ENCODE measurements at regions not wholly inside any gene's neighbourhood (a gene's known extent, or its start where the extent isn't known, plus 50 kb on each side); places are given as distances from the start of the nearest gene placed in this dataset.

GRCh38 chr10:91683975-91684374 lies 51.1 kb upstream of the PPP1R3C start:
- ChIA-PET POLR2A (no interaction called here), CTCF (no interaction called here)
- Mint-ChIP-seq H3K36me3 (ENCODE audit: low read depth) (no peaks in the 10 kb centered on the region), H3K4me1 (no peaks in the 10 kb centered on the region), H3K4me3 (no peak overlapping the region), H3K27me3 (no peaks in the 10 kb centered on the region), H3K27ac (no peak overlapping the region), H3K9me3 (no peaks in the 10 kb centered on the region)
- no peak for DNase-seq

DNA sequence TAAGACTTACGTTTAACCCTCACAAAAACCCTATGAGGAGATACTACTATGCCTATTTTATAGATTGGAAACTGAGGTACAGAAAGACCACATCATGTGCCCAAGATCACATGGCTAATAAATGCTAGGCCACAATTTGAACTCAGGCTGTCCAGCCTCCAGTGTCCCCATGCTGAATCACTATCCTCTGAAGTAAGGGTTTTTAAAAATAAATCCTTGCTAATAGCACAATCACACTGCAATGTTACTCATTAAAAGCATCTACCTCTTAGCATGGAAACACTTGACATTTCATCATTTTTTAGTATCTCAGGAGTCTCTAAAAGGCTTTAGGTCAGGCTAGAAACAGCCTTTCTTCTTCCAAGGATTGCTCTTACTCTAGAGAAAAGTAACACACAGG lies 50.0 kb upstream of the PPP1R3C start:
- ChIA-PET POLR2A (no interaction called here), CTCF (no interaction called here)
- Mint-ChIP-seq H3K27ac (no peak overlapping the region), H3K9me3 (no peaks in the 10 kb centered on the region), H3K36me3 (ENCODE audit: low read depth) (no peaks in the 10 kb centered on the region), H3K27me3 (no peaks in the 10 kb centered on the region), H3K4me3 (no peak overlapping the region), H3K4me1 (no peaks in the 10 kb centered on the region)
- no peak for DNase-seq

Measured in activated CD4-positive, alpha-beta memory T cell treated with anti-CD3 and anti-CD28 coated beads, Interleukin-2, amount 10 ng/mL, durations not matched to agents 7 days and 5 days (primary cell).